ENCODE measurements at regions not wholly inside any gene's neighbourhood (a gene's known extent, or its start where the extent isn't known, plus 50 kb on each side); places are given as distances from the start of the nearest gene placed in this dataset.
"Not testable (repeated sequence)": the region's sequence is repeated elsewhere in the genome, so short reads cannot be mapped to it uniquely, and the experiment has no call there.

DNA sequence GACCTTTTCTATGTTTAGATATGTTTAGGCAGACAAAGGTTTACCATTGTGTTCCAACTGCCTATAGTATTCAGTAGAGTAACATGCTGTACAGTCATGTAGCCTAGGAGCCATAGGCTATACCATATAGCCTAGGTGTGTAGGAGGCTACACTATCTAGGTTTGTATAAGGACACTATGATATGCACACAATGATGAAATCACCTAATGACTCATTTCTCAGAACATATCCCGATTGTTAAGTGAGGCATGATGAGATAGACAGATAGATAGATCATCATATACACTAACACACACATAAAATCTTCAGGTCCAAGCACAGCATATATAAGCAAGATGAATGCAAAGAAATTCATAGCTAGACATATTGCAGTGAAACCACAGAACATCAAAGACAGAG, 177.4 kb downstream of the NPIPA8 start:
- H3K27ac ChIP-seq; intact Hi-C loops (cut with DNase I; ENCODE audit: low total_unique reads); H3K27me3 ChIP-seq; H3K9me3 ChIP-seq; in situ Hi-C loops (cut with MboI; ENCODE audit: low pct_ligation_motif_present in 1 of 4, low pct_unique_long_range_greater_than_20kb in 1 of 4, low sequenced_read_pairs in 3 of 4); H3K4me3 ChIP-seq; DNase-seq; H3K36me3 ChIP-seq; H3K4me1 ChIP-seq: not testable (repeated sequence)
- 25 to 43% methylated on average over 1 of the region's 1 CpG for WGBS, 2 donors (ENCODE audit: low coverage in 1 of 2)

GRCh38 chr16:18157854-18158253, 178.7 kb downstream of the NPIPA8 start:
- H3K4me1 ChIP-seq; DNase-seq; H3K9me3 ChIP-seq; in situ Hi-C loops (cut with MboI; ENCODE audit: low pct_ligation_motif_present in 1 of 4, low pct_unique_long_range_greater_than_20kb in 1 of 4, low sequenced_read_pairs in 3 of 4); H3K4me3 ChIP-seq; intact Hi-C loops (cut with DNase I; ENCODE audit: low total_unique reads); H3K36me3 ChIP-seq; H3K27ac ChIP-seq; H3K27me3 ChIP-seq: not testable (repeated sequence)
- WGBS, 2 donors (ENCODE audit: low coverage in 1 of 2) = 84 to 100% methylated on average over 1 of the region's 1 CpG

DNA sequence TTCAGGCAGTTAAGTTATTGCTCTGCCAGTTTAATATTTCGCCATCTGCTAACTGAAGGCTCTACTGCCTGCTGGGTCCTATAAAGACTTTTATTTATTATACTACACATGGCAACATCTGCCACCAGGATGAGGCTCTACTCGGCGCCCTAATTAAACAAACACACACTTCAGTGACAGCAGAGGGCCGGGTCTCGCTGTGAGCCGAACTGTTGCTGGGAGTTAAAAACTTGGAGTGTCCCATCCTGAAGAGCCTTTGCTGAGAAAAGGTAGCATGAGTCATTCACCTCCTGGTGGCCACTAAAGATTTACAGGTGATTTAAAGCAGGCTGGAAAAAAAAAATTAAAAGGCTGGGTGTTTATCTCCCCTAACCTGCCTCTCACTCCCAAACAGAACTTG, 183.7 kb downstream of the NPIPA8 start:
- 33% methylated on average over 3 of the region's 6 CpGs; no CpG with 5 or more reads in 1 of the 2 donors for WGBS, 2 donors (ENCODE audit: low coverage in 1 of 2)
- intact Hi-C loops (cut with DNase I; ENCODE audit: low total_unique reads); H3K27me3 ChIP-seq; H3K4me3 ChIP-seq; H3K27ac ChIP-seq; H3K36me3 ChIP-seq; H3K9me3 ChIP-seq; in situ Hi-C loops (cut with MboI; ENCODE audit: low pct_ligation_motif_present in 1 of 4, low pct_unique_long_range_greater_than_20kb in 1 of 4, low sequenced_read_pairs in 3 of 4); DNase-seq; H3K4me1 ChIP-seq: not testable (repeated sequence)

GRCh38 chr16:18148132-18148531, 188.4 kb downstream of the NPIPA8 start:
- WGBS, 2 donors (ENCODE audit: low coverage in 1 of 2) = no CpG with 5 or more reads among the region's 5 CpGs
- H3K27ac ChIP-seq; H3K4me1 ChIP-seq; H3K9me3 ChIP-seq; DNase-seq; H3K36me3 ChIP-seq; H3K27me3 ChIP-seq; H3K4me3 ChIP-seq; in situ Hi-C loops (cut with MboI; ENCODE audit: low pct_ligation_motif_present in 1 of 4, low pct_unique_long_range_greater_than_20kb in 1 of 4, low sequenced_read_pairs in 3 of 4); intact Hi-C loops (cut with DNase I; ENCODE audit: low total_unique reads): not testable (repeated sequence)

- WGBS, 2 donors (ENCODE audit: low coverage in 1 of 2) = no CpG with 5 or more reads among the region's 9 CpGs
Measured at GRCh38 chr16:18146601-18147142, 189.9 kb downstream of the NPIPA8 start.

DNA sequence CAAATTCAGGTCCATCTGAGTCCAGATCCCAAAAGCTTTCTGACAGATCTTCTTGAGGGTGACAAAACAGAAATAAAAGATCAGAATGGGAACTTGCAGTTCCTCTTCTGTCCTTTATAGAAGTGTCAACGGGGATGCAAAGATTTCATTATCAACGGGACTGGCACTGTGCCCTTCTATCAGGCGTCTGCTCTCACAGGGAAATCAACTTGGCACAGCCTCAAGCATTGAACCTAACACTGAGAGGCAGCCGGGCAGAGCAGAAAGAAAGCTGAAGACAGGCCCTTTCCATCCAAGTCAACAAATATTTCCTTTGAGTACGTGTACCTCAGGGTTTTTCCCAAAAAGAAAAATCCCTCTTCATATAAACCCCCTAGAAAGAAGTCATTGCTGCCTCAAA, 194.5 kb downstream of the NPIPA8 start:
- in situ Hi-C loops (cut with MboI; ENCODE audit: low pct_ligation_motif_present in 1 of 4, low pct_unique_long_range_greater_than_20kb in 1 of 4, low sequenced_read_pairs in 3 of 4); intact Hi-C loops (cut with DNase I; ENCODE audit: low total_unique reads); H3K27ac ChIP-seq; H3K27me3 ChIP-seq; H3K4me1 ChIP-seq; DNase-seq; H3K4me3 ChIP-seq; H3K36me3 ChIP-seq; H3K9me3 ChIP-seq: not testable (repeated sequence)
- WGBS, 2 donors (ENCODE audit: low coverage in 1 of 2) = no CpG with 5 or more reads among the region's 5 CpGs

More at GRCh38 chr16:18146601-18147142, 189.9 kb downstream of the NPIPA8 start:
- H3K4me1 ChIP-seq; DNase-seq; intact Hi-C loops (cut with DNase I; ENCODE audit: low total_unique reads); H3K36me3 ChIP-seq; H3K4me3 ChIP-seq; H3K27me3 ChIP-seq; H3K27ac ChIP-seq; H3K9me3 ChIP-seq; in situ Hi-C loops (cut with MboI; ENCODE audit: low pct_ligation_motif_present in 1 of 4, low pct_unique_long_range_greater_than_20kb in 1 of 4, low sequenced_read_pairs in 3 of 4): not testable (repeated sequence)

GRCh38 chr16:18136288-18136687, 200.2 kb downstream of the NPIPA8 start:
- intact Hi-C loops (cut with DNase I; ENCODE audit: low total_unique reads); H3K4me1 ChIP-seq; H3K27ac ChIP-seq; DNase-seq; in situ Hi-C loops (cut with MboI; ENCODE audit: low pct_ligation_motif_present in 1 of 4, low pct_unique_long_range_greater_than_20kb in 1 of 4, low sequenced_read_pairs in 3 of 4); H3K27me3 ChIP-seq; H3K4me3 ChIP-seq; H3K9me3 ChIP-seq; H3K36me3 ChIP-seq: not testable (repeated sequence)
- WGBS, 2 donors (ENCODE audit: low coverage in 1 of 2) = no CpG with 5 or more reads among the region's 1 CpG

DNA sequence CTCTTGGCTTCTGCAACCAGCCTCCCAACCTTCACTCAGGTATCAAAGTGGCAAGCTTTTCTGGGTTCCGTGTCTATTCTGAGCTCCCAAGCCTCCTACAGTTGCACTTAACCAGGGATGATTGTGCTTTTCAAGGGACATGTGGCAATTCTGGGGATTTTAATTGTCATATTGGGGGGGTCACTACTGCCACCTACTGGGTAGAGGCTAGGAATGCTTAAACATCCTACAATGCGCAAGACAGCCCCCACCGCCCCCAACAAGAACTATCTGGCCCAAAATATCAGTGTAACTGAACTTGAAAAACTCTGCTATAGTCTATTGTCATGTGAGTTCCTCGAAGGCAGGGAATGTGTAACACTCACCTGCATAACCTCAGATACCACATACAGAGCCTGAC, 201.5 kb downstream of the NPIPA8 start:
- H3K27me3 ChIP-seq; H3K27ac ChIP-seq; intact Hi-C loops (cut with DNase I; ENCODE audit: low total_unique reads); H3K4me3 ChIP-seq; in situ Hi-C loops (cut with MboI; ENCODE audit: low pct_ligation_motif_present in 1 of 4, low pct_unique_long_range_greater_than_20kb in 1 of 4, low sequenced_read_pairs in 3 of 4); H3K9me3 ChIP-seq; DNase-seq; H3K36me3 ChIP-seq; H3K4me1 ChIP-seq: not testable (repeated sequence)
- WGBS, 2 donors (ENCODE audit: low coverage in 1 of 2) = 53% methylated on average over 1 of the region's 4 CpGs; no CpG with 5 or more reads in 1 of the 2 donors
